Pulmonary artery endothelial cell (primary cell): ENCODE measurements at regions not wholly inside any gene's neighbourhood (a gene's known extent, or its start where the extent isn't known, plus 50 kb on each side); places are given as distances from the start of the nearest gene placed in this dataset.

Experiments used
- DNase-seq: peaks from one replicate; pipeline ENCODE4 v3.0.0-alpha.2; 2011; ENCODE audit warnings: low read depth, low spot score

DNA sequence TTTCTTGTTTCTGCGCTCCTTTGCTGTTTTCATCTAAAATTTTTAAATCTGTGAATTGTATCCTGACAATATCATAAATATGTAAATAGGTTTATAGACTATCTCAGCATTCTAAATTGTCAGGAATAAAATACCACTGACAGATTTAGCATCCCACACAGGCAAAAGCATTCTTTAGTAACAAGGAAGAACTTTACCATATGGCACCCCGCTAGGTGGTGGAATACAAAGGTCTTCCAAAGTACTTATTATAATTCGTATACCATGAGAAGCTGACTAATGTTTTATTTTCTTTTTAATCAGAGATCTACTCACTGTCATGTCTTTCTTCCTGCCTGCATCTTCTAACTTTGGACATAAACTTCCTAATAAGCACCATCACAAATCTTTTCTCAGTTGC, 328.8 kb upstream of the NOVA1 start:
- DNase-seq: no peak

DNA sequence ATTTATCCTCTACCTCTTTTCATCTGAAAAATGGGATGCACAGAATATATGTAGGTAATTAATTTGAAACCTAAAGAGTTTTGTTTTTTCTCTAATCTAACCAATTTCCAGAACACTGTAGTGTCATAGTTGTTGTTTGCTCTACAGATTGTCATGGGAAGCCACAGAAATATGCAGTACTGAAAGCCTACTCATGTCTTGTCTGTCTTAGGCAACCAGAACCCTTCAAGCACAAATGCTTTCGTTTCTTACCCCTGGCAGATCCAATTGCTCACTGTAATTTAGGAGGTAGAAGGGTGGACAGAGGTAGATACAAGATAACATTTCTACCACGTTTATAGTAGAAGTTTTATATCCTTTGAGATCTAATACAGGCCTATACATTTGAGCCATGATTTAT, 330.2 kb upstream of the NOVA1 start:
- DNase-seq: no peak

DNA sequence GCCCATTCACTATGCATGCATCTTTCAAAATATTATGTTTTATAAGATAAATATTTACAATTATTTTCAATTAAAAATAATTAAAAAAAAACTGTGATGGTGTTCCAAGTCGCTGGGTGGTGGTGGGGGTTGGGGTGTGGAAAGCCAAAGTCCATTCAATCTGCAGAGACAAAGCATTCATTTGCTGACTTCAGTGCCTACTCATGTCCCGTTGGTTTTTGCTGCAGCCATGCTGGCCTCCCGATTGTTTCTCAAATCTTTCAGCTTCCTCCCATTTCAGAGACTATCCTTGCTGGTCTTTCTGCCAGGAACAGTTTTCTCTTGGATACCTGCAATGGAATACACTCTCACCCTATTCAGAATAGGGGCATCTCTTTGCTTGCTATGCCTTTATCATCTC, 331.5 kb upstream of the NOVA1 start:
- no peak for DNase-seq

DNA sequence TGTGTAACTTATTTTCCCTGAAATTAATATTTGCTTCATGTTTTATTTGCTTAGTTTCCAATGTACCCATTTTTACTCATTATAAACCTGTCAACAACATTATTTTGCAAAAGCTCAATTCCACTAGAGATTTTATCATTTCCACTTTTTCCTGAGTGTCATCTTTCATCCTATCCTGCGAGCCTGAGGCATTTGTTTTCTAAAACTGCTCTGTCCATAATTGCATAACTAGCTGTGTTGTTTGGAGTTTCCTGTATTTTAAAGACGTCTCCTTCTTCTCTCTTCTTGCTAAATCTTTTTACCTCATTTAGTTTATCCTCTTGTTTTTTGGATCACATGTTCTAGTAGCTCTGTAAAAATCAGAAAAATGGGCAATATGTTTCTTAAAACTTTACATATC, 332.7 kb upstream of the NOVA1 start:
- no peak for DNase-seq

DNA sequence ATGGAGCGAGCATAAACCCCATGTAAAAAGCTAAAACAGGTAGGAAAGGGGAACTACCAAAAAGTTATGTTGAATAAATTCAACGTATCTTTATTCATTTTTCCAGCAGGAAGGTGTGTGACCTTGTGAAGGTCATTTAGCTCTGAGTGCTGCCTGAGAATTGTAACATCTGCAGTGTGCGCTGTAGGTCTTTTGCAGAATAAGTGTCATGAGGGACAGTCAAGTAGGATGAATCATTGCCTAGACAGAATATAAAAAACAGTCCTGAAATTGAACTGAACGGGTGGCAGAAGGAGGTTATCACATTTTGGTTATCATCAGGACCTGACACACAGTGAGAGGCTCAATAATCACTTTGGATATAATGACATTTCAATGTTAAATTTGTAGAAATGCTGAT, 334.8 kb upstream of the NOVA1 start:
- DNase-seq: no peak

DNA sequence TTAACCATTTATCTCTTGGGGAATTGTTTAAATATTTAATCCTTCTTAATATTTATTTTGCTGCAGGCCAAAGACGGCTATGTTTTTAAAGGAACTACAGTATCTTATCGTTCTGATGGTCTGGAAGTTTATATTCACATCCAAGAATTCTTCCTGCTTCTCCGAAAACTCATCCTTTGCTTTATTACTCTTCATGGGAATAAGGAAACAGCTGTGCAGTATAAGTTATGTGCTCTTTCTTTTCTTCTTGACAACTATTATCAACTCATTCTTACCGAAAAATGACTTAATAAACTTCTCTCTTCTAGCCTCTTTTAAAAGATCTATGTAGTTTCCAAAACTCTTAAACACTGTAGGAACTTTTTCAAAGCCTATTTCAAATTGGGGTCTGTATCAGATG, 335.6 kb upstream of the NOVA1 start:
- no peak for DNase-seq

DNA sequence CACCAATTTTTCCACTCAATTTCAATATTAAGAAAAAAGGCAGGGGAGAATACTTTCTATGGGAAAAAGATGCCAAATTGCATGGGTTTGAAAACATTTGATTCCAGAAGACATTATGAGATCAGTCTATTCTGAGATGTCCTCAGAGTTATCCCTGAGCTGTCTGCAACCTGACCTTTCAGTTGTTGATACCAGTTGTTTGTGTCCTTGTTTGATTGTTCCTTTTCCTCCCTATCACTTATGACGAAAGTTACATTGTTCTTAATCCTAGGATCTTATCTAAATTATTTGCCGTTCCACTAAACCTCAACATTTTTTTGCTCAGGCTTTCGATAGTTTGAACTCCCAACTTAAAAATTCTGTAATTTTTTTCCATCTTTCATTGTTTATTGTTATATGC, 336.3 kb upstream of the NOVA1 start:
- no peak for DNase-seq

DNA sequence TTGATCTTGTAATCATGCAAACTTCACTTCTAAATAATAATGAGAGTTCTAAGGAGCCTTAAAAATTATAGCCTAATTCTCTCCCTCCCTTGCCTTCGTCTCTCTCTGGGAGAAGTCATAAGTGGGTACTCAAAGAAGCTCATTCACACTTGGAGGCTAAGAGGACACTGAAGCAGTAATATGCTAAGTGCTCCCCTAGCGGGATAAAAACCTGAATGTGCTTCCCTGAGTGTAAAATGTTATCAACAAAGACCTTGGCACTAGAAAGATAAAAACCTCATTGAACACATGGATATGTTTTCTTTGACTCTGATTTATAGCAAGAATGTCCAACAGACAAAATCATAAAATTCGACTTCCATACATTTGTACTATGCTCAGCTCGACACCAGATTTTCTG, 337.9 kb upstream of the NOVA1 start:
- DNase-seq: no peak

DNA sequence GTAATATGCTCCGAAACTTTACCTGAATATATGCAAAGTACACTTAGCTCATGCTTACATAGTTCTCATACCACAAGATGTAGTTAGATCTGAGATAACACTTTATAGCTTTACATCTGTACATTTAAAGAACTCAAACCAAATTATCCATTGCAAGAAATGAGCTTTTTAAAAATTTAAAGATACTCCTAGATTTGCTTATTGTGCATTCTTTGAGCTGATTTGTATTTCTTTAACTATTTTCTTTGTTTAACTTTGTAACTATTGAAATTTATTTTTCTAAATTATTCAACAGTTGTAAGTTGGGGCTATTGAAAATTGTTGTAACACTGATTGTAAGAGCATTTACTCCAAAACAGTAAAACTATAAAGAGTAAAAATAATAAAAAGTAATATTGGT, 340.2 kb upstream of the NOVA1 start:
- no peak for DNase-seq

DNA sequence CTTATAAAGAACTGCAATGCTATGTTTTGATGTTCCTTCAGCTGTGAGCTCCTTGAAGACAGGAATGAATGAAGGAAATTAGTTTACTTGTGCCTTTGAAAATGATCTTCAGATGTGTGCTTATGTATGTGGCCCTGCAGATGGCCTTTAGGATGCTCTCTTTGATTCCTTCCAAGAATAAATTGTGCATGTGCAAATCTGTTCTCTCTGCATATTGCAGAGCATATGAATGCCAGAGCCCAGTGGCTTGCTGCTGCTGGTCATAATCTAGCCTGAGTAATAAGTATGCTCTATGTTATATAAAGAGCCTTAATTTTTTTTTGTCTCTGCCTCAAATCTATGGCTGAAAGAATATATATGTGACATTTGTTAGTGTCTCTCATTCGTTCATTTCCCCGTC, 341.9 kb upstream of the NOVA1 start:
- no peak for DNase-seq

DNA sequence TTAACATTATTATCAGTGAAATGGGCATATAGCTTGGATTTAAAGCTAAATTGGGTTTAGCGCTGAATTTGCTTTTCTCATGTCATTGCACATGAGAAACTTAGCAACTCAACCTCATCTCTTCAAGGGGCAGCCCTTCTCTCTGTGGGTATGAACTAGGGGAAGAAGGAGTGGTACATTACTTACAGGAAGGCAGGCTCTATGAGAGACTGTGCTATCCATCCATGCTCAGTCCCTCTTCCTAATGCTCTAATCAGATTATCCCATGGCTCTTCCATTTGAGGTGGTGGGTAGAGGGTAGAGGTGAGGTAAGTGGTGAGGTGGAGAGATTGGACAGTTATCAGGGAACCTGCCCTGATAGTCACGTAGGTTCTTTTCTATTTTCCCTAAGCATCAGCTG, 343.7 kb upstream of the NOVA1 start:
- DNase-seq: no peak

DNA sequence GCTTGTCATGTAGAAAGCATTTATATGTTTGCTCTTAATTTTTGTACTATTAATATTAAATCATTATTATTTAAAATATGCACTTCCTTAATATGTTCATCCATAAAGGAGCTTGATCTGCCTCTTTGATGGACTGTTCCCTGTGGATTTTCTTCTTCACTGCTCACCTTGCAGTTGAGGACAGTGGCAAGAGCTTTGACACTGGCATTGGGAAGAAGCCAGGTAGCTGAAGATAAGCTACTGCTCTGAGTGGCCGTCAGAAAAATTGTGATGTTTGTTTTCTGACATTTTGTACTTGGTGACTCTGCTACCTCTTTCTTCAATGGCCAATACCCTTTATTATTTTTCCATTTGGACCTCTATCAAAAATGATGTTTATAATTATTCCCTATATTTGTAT, 349.4 kb upstream of the NOVA1 start:
- DNase-seq: no peak

DNA sequence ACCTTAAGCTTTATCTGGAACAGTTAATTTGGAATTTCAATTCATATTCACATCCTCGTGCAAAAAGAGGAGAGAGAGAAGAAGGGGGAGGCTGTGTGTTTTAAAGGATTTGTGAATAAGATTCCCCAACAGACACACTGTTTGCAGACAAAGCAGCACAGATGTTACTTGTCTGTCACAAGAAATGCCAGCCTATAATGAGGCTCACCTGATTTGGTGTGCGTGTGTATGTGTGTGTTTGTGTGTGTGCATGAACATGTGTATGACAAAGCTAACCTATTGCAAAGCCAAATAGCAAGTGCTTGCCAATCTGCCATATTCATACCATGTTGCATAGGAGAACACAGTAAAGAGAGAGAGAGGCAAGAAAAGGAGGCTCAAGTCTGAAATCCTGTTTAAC, 361.6 kb upstream of the NOVA1 start:
- DNase-seq: no peak

DNA sequence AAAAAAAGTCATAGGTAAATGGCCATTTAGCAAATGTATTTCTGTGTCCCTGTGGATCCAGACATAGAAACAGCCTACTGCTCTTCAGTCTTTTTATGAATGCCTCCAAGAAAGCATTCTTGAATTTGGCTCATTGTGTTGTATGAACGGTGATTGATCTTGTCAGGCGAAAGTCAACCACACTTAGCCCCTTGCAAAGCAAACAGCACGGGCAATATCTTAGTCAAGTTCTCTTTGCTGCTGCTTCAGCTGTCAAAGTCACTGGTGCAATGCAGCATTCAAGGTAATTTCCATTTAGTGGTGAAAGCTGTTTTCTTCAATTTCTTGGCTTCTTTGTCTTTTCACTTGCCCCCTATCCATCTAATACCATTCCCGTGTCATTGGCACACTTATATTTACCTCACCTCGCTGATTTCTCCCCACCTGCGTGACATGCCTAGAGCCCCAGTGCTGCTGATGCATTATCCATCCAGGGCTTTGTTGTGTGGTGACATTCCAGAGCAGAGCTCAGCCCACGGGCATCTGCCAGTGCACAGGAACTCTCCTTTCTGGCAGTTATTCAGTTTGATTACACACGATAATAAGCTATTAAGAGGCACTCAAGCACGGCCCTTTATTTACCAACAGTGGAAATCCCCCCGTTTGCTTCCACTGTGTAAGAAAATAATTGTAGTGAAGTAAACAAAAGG, 362.3 kb upstream of the NOVA1 start:
- no peak for DNase-seq

DNA sequence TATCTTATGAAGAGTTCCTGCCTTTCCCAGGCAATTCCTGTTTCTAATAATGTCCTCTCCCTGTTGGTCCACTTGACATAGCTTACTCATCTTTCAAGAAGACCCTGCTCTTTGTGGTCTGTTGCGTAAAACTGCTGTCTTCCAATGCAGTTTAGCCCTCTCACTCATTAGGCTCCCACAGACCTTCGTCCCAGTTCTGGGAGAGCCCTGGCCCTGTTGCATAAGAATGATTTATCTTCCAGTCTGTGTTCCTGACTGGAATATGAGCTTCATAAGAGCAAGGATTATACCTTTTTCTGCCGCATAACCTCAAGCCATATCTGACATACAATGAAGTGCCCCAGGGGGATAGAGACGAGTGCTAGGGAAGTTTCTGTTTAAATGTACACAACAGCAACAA, 365.9 kb upstream of the NOVA1 start:
- DNase-seq: no peak

DNA sequence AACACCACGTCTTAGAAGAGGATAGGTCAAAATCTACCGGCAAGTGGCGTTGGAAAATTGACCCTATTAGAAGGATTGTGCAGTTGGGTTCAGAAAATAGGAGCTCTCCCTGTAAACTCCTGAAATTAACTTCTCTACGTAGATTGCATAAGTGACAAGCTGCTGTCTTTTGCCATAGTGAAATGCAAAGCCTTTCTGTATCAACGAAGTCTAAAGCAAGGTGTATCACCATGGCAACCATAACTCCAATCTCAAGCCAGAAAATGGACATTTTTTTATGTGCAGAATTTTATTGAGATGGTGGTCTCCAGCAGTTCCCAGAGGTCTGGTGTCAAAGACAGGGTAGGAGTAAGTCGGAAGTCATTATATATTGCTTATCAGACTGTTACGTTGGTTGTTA, 367.7 kb upstream of the NOVA1 start:
- DNase-seq: no peak

DNA sequence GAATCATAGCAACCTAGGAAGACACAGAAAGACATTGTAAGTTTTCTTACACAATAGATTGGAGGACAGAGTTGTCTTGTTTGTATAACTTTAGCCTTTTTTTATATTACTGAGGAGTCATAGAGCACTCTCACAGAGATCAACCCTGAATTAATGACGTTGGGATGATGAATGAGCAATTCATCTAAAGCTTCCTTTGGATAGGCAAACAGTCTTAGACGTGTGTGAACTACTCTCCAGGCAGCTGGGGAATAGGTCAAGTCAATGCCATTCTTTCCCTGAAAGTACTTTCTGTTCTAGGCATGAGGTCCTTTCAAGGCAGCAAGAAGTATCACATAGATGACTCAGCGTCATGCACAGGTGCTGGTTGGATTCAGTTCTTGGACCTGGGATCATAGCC, 369.1 kb upstream of the NOVA1 start:
- no peak for DNase-seq

DNA sequence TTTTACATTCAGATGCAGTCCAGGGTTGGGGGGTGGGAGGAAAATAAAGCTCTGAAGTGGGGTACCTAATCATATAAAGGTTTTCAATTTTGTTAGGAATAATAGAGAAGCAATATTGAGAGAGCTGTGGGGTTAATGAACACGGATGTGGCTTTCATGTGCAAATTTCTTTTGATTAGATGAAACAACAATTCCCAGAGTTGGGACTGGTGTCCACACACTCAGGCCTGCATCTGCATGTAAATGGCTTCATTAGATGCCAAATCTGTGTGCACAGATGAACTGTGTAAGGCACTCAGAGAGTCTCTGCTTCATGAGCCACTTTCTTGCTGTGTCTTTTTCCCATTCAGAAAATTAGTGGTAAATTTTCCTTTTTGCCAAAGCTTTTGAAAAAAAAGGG, 377.1 kb upstream of the NOVA1 start:
- DNase-seq: no peak

DNA sequence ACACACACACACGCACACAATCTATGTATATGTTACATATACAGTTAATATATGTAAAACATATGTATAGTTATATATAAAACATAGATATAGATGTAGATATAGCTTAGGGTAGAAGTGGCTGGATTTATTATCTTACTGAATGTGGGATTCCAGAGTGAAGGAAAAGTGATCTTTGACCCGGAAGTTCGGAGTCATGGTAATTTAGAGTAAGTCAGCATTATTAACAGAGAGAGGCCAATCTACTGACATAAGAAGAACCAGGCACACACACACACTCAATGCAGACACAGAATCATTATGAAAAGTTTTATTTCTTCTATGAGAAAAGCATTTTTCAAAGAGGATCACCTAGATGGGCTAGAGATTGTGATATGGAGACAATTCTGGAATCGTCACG, 384.2 kb upstream of the NOVA1 start:
- DNase-seq: no peak

DNA sequence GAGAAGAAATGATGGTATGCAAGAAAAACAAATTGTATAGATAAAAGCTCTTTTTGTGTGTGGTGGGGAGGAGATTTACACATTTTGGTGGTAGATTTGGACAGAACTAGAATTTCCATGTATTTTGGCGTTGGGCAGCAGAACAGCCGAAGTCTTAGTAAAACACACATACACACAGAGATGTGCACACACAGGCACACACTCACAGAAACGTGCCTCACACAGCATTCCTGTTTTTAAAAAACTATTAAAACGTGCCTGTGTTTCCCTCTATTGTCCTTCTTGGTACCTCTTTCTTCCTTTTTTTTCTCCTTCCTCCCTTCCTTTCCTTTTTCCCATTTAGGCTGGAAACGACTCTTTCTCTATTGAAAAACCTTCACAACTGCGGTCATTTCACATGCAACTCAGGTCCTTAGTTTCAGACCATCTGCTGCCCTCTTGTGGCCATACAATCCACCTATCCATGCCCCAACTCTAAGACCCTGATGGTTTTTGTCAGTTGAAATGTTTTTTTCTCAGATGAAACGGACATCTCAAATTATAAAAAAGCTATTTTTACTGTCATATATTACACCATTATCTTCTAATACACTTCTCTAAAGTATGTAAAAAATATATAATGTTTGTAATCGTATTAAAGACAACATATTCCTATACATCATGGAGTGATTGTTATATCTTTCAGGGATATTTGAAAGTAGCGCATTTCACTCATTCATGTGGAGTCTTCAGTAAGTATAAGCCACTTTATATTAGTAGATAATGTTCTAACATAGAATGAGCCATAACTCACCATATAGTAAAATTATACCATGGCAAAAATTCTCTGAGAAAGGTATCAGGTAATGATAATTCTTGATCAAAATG, 386.7 kb upstream of the NOVA1 start:
- DNase-seq: peak; percentile 10

DNA sequence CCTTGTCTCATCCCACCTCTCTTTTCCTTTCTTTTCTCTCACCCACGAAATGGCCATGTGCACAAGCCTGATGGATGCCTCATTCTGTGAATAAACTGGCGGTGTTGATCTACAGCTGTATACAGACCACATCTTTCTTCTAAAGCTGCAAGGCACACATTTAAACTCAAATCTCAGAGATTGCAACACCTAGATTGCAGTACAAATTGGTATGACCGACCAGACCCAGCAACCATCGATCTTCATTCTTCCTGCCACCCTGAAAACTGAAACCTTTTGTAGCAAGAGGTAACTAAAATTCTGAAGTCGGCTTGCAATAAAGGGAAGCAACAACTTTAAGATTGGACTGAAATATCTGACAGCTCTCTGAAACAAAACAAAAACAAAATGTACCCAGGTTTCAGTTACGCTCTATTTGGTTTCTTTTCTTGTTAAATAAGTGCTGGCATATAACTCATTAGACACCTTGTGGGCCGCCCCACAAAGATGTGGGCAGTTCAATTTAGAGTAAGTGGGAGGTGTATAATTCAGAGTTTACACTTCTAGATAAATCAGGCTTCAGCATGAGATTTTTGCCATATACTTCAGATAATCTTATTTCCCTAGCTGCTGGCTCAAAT, 390.0 kb upstream of the NOVA1 start:
- DNase-seq: no peak

DNA sequence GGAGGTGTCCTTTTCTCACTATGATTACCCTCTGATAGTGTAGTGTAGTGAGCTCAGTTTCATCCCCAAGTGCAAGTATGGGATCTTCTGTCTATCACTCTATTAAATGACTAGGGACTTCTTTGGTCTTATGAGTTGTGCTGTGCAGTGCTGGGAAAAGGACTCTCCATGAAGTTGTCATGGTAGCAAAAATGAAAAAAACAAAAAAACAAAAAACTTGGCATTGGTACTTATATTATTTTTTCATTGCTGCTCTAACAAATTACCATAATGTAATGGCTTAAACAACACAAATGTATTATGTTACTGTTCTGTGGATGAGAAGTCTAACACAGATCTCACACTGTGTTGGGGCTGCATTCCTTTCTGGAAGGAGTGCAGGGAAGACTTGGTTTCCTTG, 393.1 kb upstream of the NOVA1 start:
- DNase-seq: no peak
